Fibroblast of lung (primary cell): ENCODE measurements at regions not wholly inside any gene's neighbourhood (a gene's known extent, or its start where the extent isn't known, plus 50 kb on each side); places are given as distances from the start of the nearest gene placed in this dataset.

Experiments used
- DNase-seq, 2 donors: peaks; one replicate each; pipeline versions ENCODE4 v3.0.0 to v3.0.0-alpha.2; 2010; ENCODE audit warnings: low read depth in 2 of 2
- H2AFZ ChIP-seq: 2 replicates; pipeline ENCODE4 v1.5.1; 2012; ENCODE audit warnings: low read length, control low read depth, inconsistent platforms
- H3K27ac ChIP-seq: 2 replicates; pipeline ENCODE4 v1.5.1; 2011; ENCODE audit warnings: low read length, control low read depth; ENCODE audit not compliant: insufficient read depth
- H3K27me3 ChIP-seq: 2 replicates; pipeline ENCODE4 v1.5.1; 2011; ENCODE audit warnings: mild to moderate bottlenecking, low read length; ENCODE audit not compliant: control insufficient read depth, insufficient read depth
- H3K36me3 ChIP-seq: 2 replicates; pipeline ENCODE4 v1.5.1; 2011; ENCODE audit warnings: low read length; ENCODE audit not compliant: control insufficient read depth, insufficient read depth
- H3K4me1 ChIP-seq: 2 replicates; pipeline ENCODE4 v1.5.1; 2011; ENCODE audit warnings: low read length; ENCODE audit not compliant: control insufficient read depth, insufficient read depth; ENCODE audit errors: extremely low read depth
- H3K4me2 ChIP-seq: 2 replicates; pipeline ENCODE4 v1.5.1; 2011; ENCODE audit warnings: low read length, control low read depth; ENCODE audit not compliant: insufficient read depth; ENCODE audit errors: extremely low read depth
- H3K4me3 ChIP-seq, 4 experiments: fragments of 200-600 bp in 1 of 4; sonication (generic) in 1 of 4; replicated peaks in 1 of 4; 2 replicates each; pipeline ENCODE4 v1.5.1; 2011 to 2016; ENCODE audit warnings: low read length in 4 of 4, low read depth in 3 of 4, mild to moderate bottlenecking in 3 of 4, control low read depth in 2 of 4, inconsistent platforms in 1 of 4, mixed read lengths in 1 of 4; ENCODE audit not compliant: insufficient read depth in 1 of 4; ENCODE audit errors: control extremely low read depth in 1 of 4
- H3K79me2 ChIP-seq: 2 replicates; pipeline ENCODE4 v1.5.1; 2012; ENCODE audit warnings: mild to moderate bottlenecking, low read length, inconsistent platforms; ENCODE audit not compliant: control insufficient read depth, insufficient read depth
- H3K9ac ChIP-seq: 2 replicates; pipeline ENCODE4 v1.5.1; 2011; ENCODE audit warnings: mild to moderate bottlenecking, low read length, control low read depth; ENCODE audit not compliant: insufficient read depth
- H3K9me3 ChIP-seq: 2 replicates; pipeline ENCODE4 v1.5.1; 2012; ENCODE audit warnings: low read depth, low read length; ENCODE audit not compliant: control insufficient read depth, insufficient read depth
- H4K20me1 ChIP-seq: 2 replicates; pipeline ENCODE4 v1.5.1; 2011; ENCODE audit warnings: low read length; ENCODE audit not compliant: control insufficient read depth, insufficient read depth; ENCODE audit errors: extremely low read depth
- CTCF ChIP-seq, 2 donors: IDR thresholded peaks in 1 of 2; conservative IDR thresholded peaks in 1 of 2; 1 replicate in 1 of 2; 2 replicates in 1 of 2; pipeline ENCODE4 v1.5.1; 2011 to 2012; ENCODE audit warnings: low read length in 2 of 2, control low read depth in 1 of 2, inconsistent platforms in 1 of 2, low read depth in 1 of 2, mild to moderate bottlenecking in 1 of 2
- EZH2 ChIP-seq: IDR thresholded peaks from 2 replicates; pipeline ENCODE4 v1.5.1; 2012; ENCODE audit warnings: low read length, control low read depth, mild to moderate bottlenecking; ENCODE audit errors: missing control alignments

- H3K27ac ChIP-seq = no peak overlapping the region
- no peak overlapping the region for H3K4me2 ChIP-seq
- H3K4me3 ChIP-seq = no peak overlapping the region
- no peaks in the 10 kb centered on the region for H4K20me1 ChIP-seq
- no peaks in the 10 kb centered on the region for H3K79me2 ChIP-seq
- H3K4me1 ChIP-seq = no peaks in the 10 kb centered on the region
- no peaks in the 10 kb centered on the region for H3K9me3 ChIP-seq
- DNase-seq = peak in 1 of 2 donors; percentile 9
- no peak overlapping the region for H2AFZ ChIP-seq
- no peaks in the 10 kb centered on the region for H3K27me3 ChIP-seq
- TF ChIP-seq CTCF (conservative IDR thresholded peaks at IDR 0.05 in 1 of 2, IDR thresholded peaks at IDR 0.05 in 1 of 2; ENCODE audit: low read depth in 1 of 2, low read length in 2 of 2) = no peak
- TF ChIP-seq EZH2 = no peak
- no peaks in the 10 kb centered on the region for H3K36me3 ChIP-seq
- H3K9ac ChIP-seq = no peak overlapping the region
Measured at GRCh38 chr4:62399242-62399641, 1199.1 kb downstream of the ADGRL3 start.

- H3K36me3 ChIP-seq = no peaks in the 10 kb centered on the region
- H3K4me2 ChIP-seq = no peak overlapping the region
- H3K79me2 ChIP-seq = no peaks in the 10 kb centered on the region
- H3K4me3 ChIP-seq = no peak overlapping the region
- no peak overlapping the region for H2AFZ ChIP-seq
- H3K4me1 ChIP-seq = no peaks in the 10 kb centered on the region
- H3K27ac ChIP-seq = no peak overlapping the region
- H3K9me3 ChIP-seq = no peaks in the 10 kb centered on the region
- H4K20me1 ChIP-seq = no peaks in the 10 kb centered on the region
- DNase-seq = no peak
- H3K9ac ChIP-seq = no peak overlapping the region
- H3K27me3 ChIP-seq = no peaks in the 10 kb centered on the region
- TF ChIP-seq CTCF (conservative IDR thresholded peaks at IDR 0.05 in 1 of 2, IDR thresholded peaks at IDR 0.05 in 1 of 2; ENCODE audit: low read depth in 1 of 2, low read length in 2 of 2) (no peak), EZH2 (no peak)
Measured at GRCh38 chr4:62398318-62398717, 1198.2 kb downstream of the ADGRL3 start.

- Histone ChIP-seq H3K79me2 (no peaks in the 10 kb centered on the region), H3K4me2 (no peak overlapping the region), H3K9me3 (no peaks in the 10 kb centered on the region), H3K4me1 (no peaks in the 10 kb centered on the region), H3K27me3 (no peaks in the 10 kb centered on the region), H3K27ac (no peak overlapping the region), H3K9ac (no peak overlapping the region), H3K36me3 (no peaks in the 10 kb centered on the region), H4K20me1 (no peaks in the 10 kb centered on the region), H2AFZ (no peak overlapping the region), H3K4me3 (no peak overlapping the region)
- TF ChIP-seq CTCF (conservative IDR thresholded peaks at IDR 0.05 in 1 of 2, IDR thresholded peaks at IDR 0.05 in 1 of 2; ENCODE audit: low read depth in 1 of 2, low read length in 2 of 2) (no peak), EZH2 (no peak)
- no peak for DNase-seq
Measured at GRCh38 chr4:62394766-62395165, 1194.6 kb downstream of the ADGRL3 start.
